CD4-positive, CD25-positive, alpha-beta regulatory T cell (primary cell): ENCODE measurements at regions not wholly inside any gene's neighbourhood (a gene's known extent, or its start where the extent isn't known, plus 50 kb on each side); places are given as distances from the start of the nearest gene placed in this dataset.
"Not testable (repeated sequence)": the region's sequence is repeated elsewhere in the genome, so short reads cannot be mapped to it uniquely, and the experiment has no call there.

ENCODE experiments used
- ATAC-seq, 2 donors: fragments of 150-1000 bp; cut with Tn5 transposase; one replicate each; pipeline ENCODE4 v1.10.0; 2021; ENCODE audit warnings: low read depth in 2 of 2, moderate number of reproducible peaks in 2 of 2, moderate library complexity in 1 of 2
- DNase-seq, 3 donors: peaks; one replicate each; pipeline versions ENCODE4 v3.0.0 to v3.0.0-alpha.2; 2012 to 2022; ENCODE audit warnings: mixed read lengths in 1 of 3
- H3K27ac ChIP-seq: one replicate; pipeline ENCODE4 v1.7.0; 2013; ENCODE audit warnings: mild to moderate bottlenecking, low read length; ENCODE audit not compliant: insufficient read depth, poor library complexity, severe bottlenecking
- H3K27me3 ChIP-seq: one replicate; pipeline ENCODE4 v1.7.0; 2013; ENCODE audit warnings: low read length; ENCODE audit not compliant: control insufficient read depth, insufficient read depth
- H3K36me3 ChIP-seq: one replicate; pipeline ENCODE4 v1.7.0; 2013; ENCODE audit warnings: mild to moderate bottlenecking, low read length, moderate library complexity; ENCODE audit not compliant: control insufficient read depth, insufficient read depth
- H3K4me1 ChIP-seq: 2 replicates; pipeline ENCODE4 v1.7.0; 2013; ENCODE audit warnings: mild to moderate bottlenecking, low read length; ENCODE audit not compliant: insufficient read depth, control insufficient read depth, poor library complexity, severe bottlenecking
- H3K4me3 ChIP-seq: one replicate; pipeline ENCODE4 v1.7.0; 2013; ENCODE audit warnings: low read depth, mild to moderate bottlenecking, low read length, moderate library complexity
- H3K9me3 ChIP-seq, 2 experiments: 1 replicate in 1 of 2; 2 replicates in 1 of 2; pipeline ENCODE4 v1.7.0; 2013; ENCODE audit warnings: low read length in 2 of 2, mild to moderate bottlenecking in 1 of 2, moderate library complexity in 1 of 2; ENCODE audit not compliant: control insufficient read depth in 2 of 2
- H3K27ac Mint-ChIP-seq, 3 donors: one replicate each; pipeline ENCODE4 v1.8.0; 2020 to 2022; ENCODE audit warnings: mild to moderate bottlenecking in 3 of 3, mixed read lengths in 3 of 3, moderate library complexity in 2 of 3
- H3K27me3 Mint-ChIP-seq: one replicate; pipeline ENCODE4 v1.8.0; 2022; ENCODE audit warnings: mild to moderate bottlenecking, mixed read lengths
- H3K36me3 Mint-ChIP-seq: one replicate; pipeline ENCODE4 v1.8.0; 2020; ENCODE audit warnings: mixed read lengths
- H3K4me1 Mint-ChIP-seq, 4 donors: one replicate each; pipeline ENCODE4 v1.8.0; 2020 to 2022; ENCODE audit warnings: mixed read lengths in 4 of 4, mild to moderate bottlenecking in 1 of 4
- H3K4me3 Mint-ChIP-seq, 4 donors: one replicate each; pipeline ENCODE4 v1.8.0; 2020 to 2022; ENCODE audit warnings: mild to moderate bottlenecking in 4 of 4, mixed read lengths in 4 of 4, moderate library complexity in 3 of 4
- H3K9me3 Mint-ChIP-seq, 7 donors: one replicate each; pipeline ENCODE4 v1.8.0; 2020 to 2022; ENCODE audit warnings: mixed read lengths in 7 of 7, mild to moderate bottlenecking in 3 of 7, moderate library complexity in 2 of 7

DNA sequence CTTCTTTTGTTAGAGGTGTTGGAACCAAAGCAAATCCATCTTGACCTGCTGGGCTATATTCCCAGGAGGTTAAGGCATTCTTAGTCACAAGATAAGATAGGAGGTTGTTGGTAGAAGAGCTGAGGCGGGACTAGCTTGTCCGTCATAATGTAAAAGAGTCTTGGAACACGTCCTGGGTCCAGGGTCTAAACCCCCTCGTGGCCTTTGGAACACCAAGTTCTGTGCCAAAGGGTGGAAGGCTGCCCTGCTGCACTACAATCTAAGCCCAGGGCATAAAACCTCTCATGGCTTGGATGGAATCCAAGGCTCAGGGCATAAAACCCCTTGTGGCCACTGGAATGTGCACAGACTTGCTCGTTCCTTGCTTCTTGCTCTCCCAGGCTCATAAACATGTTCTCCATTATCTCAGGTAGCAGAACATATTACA is 53.8 kb upstream of the ECHDC1 start:
- H3K4me3 ChIP-seq, H3K4me3 Mint-ChIP-seq, H3K9me3 ChIP-seq, H3K36me3 ChIP-seq, H3K4me1 Mint-ChIP-seq, H3K9me3 Mint-ChIP-seq, H3K27me3 Mint-ChIP-seq, H3K27ac ChIP-seq, H3K4me1 ChIP-seq, H3K27ac Mint-ChIP-seq, DNase-seq, H3K27me3 ChIP-seq, H3K36me3 Mint-ChIP-seq, ATAC-seq: not testable (repeated sequence)
